NCI-H2227 (cell line): ENCODE measurements at regions not wholly inside any gene's neighbourhood (a gene's known extent, or its start where the extent isn't known, plus 50 kb on each side); places are given as distances from the start of the nearest gene placed in this dataset.
A peak's percentile ranks its signal among the peaks of the same experiment; 100 is the strongest.
"Not testable (repeated sequence)": the region's sequence is repeated elsewhere in the genome, so short reads cannot be mapped to it uniquely, and the experiment has no call there.

ENCODE experiments used
- DNase-seq: peaks from one replicate; lab custom pipeline; 2025; ENCODE audit not compliant: unreplicated experiment; lab: John Stamatoyannopoulos, UW

GRCh38 chr2:15819562-15820256 is 120.6 kb upstream of the MYCN start:
- DNase-seq, result no peak

GRCh38 chr2:15820257-15820566 is 120.1 kb upstream of the MYCN start:
- DNase-seq, result no peak

DNA sequence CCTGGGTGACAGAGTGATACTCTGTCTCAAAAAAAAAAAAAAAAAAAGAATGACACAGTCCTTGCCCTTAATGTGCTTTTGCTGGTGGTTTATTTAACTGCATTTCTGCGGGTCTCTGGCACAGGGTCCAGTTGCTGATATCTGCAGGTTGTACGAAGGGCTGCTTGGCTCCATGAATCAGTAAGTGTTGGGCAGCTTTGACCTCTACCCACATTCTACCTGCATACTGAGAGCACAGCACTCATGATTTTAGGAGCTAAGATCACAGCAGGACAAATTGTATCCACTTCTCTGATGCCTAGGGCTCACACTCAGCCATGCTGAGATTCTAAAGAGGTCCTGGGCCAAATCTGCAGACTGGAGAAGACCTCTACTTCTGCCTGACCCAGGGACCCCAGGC is 119.4 kb upstream of the MYCN start:
- DNase-seq, result no peak

- no peak for DNase-seq
Observed at GRCh38 chr2:15822151-15823044, 118.0 kb upstream of the MYCN start.

GRCh38 chr2:15823459-15824396 is 116.6 kb upstream of the MYCN start:
- no peak for DNase-seq

GRCh38 chr2:15824467-15824866 is 115.9 kb upstream of the MYCN start:
- not testable (repeated sequence) for DNase-seq

DNA sequence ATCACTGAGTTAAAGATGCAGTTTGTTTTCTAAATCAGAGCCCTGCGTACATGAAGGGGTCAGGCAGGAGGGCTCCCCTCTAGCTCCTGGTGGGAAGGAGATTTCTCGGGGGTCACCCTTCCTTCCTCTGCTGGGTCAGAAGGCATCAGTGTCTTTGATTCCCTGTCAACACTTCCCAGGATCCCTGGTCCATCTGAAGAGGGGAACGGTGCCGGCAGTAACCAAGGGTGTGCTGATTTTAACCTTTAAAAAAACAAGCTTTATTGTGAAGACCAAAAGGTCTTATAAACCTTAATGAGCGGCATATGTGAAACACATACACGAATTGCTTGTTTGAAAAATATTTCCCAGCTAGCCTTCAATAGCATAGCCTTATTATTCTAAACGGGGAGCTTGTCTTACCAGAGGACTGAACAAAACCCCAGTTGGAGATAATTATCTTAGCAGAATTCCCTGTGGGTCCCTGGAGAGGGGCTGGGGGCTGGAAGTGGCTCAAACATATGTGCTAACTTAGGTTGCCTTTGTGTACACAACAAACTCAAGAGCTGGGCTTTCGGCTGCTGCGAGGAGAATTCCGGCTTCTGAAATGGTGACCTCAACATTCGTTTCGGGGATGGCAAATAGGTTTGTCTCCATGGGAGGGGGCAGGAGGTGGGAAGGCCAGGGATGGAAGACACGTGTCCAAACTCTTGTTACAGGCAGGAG is 114.9 kb upstream of the MYCN start:
- peak; percentile 24 for DNase-seq

- DNase-seq, result peak; percentile 66
Observed at GRCh38 chr2:15826273-15826717, 114.1 kb upstream of the MYCN start.

DNA sequence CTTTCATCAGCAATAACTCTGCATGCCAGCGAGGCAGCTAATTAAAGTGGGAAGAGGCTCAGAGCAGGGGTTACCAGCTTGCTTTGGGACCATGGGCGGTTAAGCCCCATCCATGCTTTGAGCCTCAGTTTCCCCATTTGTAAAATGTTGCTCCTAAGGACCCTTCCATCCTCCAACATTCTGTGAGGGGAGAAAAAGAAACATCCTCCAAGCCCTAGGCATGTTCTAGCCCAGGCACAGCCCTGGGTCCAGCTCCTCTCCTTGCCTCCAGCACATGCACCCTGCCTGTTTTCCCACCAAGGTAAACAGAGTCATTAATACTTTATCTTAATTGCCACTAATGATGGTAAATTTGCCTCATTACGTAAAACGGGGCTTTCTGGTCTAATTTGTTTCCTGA is 113.3 kb upstream of the MYCN start:
- DNase-seq, result no peak

GRCh38 chr2:15828576-15828975 is 111.8 kb upstream of the MYCN start:
- DNase-seq, result no peak

GRCh38 chr2:15829091-15829801 is 111.1 kb upstream of the MYCN start:
- no peak for DNase-seq

- no peak for DNase-seq
Observed at GRCh38 chr2:15829985-15830384, 110.4 kb upstream of the MYCN start.

GRCh38 chr2:15830937-15831549 is 109.3 kb upstream of the MYCN start:
- no peak for DNase-seq

DNA sequence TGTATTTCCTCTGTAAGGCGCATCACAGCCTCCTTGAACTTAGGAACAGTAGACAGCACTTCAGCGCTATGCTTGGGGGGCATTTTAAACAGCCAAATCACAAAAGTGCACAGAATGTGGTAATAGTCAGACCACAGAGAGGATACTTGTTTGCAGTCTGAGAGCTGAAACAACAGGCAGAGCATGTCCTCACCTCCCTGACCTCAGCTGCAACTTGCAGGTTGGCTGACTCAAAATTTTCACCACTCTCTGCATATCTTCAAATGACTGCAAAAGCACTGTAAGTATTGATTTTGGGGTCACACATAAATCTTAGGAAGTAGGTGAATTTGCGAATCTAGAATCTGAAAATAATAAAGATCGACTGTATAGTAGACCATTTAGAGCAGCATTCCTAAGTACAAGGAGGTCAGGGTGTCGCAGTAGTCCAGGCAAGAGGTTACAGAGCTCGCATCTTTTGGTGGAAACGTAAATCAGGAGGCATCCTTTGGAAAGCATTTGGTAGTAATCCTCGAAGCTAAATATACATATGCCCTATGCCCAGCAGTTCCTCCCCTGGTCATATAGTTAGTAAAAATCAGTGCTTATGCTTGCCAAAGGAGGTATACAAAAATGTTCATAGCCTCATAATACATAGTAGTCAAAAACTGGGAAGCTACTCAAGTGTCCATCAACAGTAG is 108.2 kb upstream of the MYCN start:
- DNase-seq, result no peak

GRCh38 chr2:15832849-15833680 is 107.3 kb upstream of the MYCN start:
- no peak for DNase-seq

DNA sequence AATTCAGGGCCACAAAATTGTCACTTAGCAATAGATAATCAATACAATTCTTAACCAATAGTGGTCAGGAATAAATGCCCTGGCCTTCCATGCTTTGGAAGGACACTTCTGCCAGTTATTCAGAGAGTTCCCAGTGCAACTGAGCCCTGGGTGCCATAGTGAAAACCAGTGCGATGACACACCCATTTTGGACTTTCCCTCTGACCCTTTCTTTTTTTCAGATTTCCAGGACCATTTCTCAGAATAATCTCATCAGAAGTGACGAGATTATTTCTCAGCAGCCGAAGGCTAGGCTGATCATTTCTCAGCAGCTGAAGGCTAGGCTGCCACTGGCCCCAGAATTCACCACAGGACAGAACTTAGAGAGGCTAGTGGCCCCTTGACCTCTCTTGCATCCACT is 106.6 kb upstream of the MYCN start:
- no peak for DNase-seq

DNA sequence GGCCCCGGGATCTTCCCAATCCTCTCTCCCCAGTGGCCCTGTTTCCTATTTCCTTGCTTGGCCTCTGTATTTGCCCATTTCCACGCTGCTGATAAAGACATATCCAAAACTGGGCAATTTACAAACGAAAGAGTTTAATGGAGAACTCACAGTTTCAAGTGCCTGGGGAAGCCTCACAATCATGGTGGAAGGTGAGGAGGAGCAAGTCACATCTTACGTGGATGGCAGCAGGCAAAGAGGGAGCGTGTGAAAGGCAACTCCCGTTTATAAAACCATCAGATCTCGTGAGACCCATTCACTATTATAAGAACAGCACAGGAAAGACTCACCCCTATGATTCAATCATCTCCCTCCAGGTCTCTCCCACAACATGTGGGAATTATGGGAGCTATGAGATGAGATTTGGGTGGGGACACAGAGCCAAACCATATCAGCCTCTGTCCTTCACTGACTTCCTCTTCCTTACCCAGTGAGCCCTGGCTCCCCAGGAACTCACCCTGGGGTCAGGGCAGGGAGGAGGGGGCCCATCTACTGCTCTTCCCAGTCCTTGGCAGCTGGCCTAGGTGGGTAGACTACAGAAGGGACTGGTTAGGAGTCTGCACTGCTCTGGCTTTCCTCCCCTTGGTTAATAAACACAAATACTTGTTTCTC is 105.8 kb upstream of the MYCN start:
- DNase-seq, result no peak
